DMS79 (cell line): ENCODE measurements at regions not wholly inside any gene's neighbourhood (a gene's known extent, or its start where the extent isn't known, plus 50 kb on each side); places are given as distances from the start of the nearest gene placed in this dataset.
"Not testable (repeated sequence)": the region's sequence is repeated elsewhere in the genome, so short reads cannot be mapped to it uniquely, and the experiment has no call there.

Source experiments
- DNase-seq: peaks from one replicate; lab custom pipeline; 2025; lab: John Stamatoyannopoulos, UW

DNA sequence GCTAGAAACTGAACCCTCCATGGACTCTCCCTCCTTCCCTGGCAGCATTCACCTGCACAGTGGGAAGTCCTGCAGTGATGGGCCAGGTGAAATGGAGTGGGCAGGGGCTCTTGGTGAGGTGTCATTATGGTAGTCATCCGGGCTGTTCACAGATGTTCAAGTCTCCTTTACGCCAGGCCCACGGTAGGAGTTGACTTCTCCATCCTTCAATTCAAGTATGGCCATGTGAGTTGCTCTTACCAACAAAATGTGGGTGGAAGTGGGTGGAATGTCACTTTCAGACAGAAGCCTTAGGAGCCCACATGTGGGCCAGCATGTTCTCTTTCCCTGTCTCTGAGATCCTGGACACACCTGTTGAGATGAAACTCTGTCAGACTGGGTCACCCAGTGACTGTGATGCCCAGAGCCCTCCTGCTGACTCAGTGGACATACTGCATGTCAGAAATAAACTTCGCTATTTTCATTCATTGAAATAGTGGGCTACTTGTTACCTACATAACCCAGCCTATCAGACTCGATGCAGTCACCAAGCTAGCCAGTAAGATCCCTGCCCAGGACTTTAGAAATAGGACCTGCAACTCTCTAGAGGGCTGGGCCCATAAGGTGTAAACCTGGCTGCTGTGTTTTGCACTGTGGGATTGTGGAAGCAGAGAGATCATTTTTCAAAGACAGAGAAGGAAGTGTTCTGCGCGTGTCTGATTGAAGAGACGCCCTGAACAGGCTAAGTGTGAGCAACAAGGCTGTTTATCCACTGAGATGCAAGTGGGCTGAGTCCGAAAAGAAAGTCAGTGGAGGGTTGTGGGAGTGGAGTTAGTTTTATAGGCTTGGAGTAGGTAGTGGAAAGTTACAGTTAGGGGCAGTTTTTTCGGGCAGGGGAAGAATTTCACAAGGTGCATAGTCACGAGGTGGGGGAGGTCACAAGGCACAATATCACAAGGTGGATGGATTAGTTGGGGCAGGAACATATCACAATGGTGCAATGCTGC, 174.4 kb downstream of the TRIM43 start:
- DNase-seq: not testable (repeated sequence)

DNA sequence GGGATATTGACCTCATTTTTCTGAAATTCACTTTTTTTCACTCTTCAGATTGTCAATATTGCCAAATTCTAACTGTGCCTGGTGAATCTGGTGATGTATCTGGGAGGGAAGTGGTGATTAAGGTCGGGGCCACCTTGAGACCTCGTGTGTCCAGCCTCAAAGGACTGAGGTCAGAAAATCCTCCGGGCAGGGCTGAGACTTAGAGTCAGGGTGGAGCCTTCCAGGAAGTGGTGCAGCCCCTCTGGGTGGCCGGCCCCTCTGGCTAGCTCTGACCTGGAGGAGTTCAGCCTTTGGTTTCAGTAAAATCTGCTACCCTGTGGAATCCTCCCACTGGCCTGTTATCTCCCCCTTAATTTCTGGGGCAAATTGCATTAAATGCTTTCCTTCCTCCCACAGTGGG, 175.7 kb downstream of the TRIM43 start:
- DNase-seq: not testable (repeated sequence)

DNA sequence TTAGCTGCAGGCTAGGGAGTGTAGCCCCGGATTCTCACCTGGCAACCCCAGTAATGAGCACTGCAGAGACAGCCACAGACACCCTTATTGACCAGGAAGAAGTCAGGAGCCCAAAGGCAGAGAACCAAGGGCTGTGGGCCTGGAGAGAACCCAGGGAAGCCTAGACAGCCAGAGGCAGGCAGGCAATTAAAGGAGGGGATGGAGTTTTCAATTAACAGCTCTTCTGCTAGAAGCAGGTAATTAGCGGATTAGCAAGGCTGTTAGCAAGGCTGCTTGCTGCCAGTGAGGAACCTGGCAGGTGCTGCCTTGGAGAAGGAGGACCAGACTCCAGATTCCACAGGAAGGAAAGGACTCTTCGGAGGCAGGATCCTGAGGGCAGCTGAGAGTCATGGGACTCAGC, 176.1 kb downstream of the TRIM43 start:
- not testable (repeated sequence) for DNase-seq

DNA sequence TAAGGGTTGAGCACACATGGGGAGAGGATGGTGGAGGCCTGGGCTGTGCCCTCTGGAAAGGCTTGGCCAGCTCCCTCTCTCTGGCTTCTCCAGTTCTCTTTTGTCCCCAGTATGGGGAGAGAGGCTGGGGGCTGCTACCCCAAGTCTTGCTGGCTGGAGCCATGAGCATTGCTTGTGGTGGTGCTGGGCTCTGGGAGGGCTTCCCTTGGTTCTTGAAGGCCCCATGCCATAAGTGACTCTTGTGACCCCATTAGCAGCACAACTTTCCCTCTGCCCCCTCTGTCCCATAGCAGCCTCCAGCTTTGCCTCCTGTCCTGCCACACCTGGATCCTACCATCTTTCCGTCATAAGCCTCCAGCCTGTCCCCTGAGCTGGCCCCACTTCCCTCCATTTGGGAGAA, 177.5 kb downstream of the TRIM43 start:
- DNase-seq: not testable (repeated sequence)

DNA sequence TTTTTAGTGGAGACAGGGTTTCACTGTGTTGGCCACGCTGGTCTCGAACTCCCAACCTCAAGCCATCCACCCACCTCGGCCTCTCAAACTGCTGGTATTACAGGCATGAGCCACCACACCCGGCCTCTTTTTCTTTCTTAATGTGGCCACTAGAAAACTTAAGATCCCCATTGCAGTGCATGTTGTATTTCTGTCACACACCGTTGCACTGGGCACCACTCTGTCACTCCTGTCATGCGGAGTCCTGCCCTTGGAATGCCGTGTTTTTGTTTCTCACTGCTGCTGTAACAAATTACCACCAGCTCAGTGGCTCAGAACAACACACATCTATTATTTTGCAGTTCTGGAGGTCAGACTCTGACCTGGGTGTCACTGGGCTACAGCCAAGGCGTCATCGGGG, 178.9 kb downstream of the TRIM43 start:
- not testable (repeated sequence) for DNase-seq

DNA sequence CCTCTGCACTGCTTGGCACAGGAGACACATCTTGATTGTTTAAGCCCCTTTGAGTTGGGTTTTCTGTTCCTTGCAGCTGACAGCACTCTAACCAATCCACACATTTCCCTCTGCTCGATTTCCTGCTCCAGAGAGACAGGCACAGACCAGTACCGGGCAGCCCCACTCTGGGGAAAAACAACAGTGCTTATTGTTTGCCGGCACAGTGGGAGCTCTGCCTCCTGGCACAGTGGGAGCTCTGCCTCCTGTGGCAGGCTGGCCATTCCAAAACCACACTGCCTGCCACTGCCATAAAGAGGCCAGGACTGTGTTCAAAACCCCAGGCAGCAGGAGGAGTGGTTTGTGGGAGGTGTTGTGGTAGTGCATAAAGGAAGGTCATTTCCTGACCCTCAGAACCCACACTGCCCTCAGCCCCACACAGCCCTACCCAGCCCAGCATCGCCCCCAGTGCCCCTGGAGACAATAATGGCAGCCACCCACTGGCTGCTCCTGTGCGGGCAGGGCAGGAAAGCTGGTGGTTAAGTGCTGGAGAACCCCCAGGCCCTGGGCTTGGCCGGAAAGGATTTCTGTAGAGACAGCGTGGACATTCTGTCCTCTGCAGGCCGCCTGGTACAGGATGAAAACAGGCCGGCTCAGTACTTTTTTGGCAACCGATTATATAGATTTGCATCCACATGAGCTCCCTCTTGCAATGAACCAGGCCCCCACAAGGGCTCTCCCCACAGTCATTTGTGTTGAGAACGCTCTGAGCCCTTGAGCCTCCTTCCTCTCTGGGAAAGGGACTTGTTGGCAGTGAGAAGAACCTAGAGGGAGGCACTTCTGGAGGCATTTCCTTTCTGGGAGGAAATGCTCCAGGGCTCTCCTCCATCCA, 182.8 kb downstream of the TRIM43 start:
- DNase-seq: not testable (repeated sequence)

DNA sequence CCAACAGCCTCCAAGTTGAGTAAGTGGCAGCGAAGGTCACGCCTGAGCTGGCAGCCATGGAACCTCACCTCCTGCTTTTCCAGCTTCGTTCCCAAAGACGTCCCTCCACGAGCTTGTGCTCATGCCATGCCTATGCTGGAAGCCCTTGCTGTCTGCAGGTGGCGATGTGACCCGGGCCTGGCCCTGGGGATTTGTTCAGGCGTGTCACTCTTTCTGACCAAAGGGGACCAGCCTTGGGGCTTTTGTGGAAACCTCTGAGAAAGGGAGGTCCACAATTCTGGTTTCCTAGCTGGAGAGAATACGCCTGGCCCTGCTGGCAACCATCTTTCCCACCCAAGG, 183.4 kb downstream of the TRIM43 start:
- not testable (repeated sequence) for DNase-seq
